SK-N-SH treated with all-trans-retinoic acid at 6 μM for 48 hours (cell line): ENCODE measurements at regions not wholly inside any gene's neighbourhood (a gene's known extent, or its start where the extent isn't known, plus 50 kb on each side); places are given as distances from the start of the nearest gene placed in this dataset.
"Not testable (repeated sequence)": the region's sequence is repeated elsewhere in the genome, so short reads cannot be mapped to it uniquely, and the experiment has no call there.

Experiments used
- ATAC-seq: fragments of 200-7000 bp; cut with Tn5 transposase; 3 replicates; pipeline ENCODE4 v1.9.1; 2020; ENCODE audit warnings: mild to moderate bottlenecking, moderate library complexity
- ARNTL ChIP-seq: fragments of 450-650 bp; formaldehyde crosslinking; IDR thresholded peaks from 2 replicates; pipeline ENCODE4 v1.5.0; 2020; ENCODE audit warnings: low read depth, mild to moderate bottlenecking, moderate library complexity, borderline replicate concordance
- BACH2 ChIP-seq: fragments of 250-450 bp; sonication (Bioruptor Pico); IDR thresholded peaks from 2 replicates; pipeline ENCODE4 v1.9.0; 2021; ENCODE audit warnings: mild to moderate bottlenecking, borderline replicate concordance
- CSDC2 ChIP-seq: fragments of 250-450 bp; sonication (Bioruptor Pico); IDR thresholded peaks from 2 replicates; pipeline ENCODE4 v1.5.0; 2020; ENCODE audit warnings: mild to moderate bottlenecking, moderate library complexity
- ESRRG ChIP-seq: fragments of 250-450 bp; sonication (Bioruptor Pico); IDR thresholded peaks from 2 replicates; pipeline ENCODE4 v1.6.1; 2021; ENCODE audit warnings: mild to moderate bottlenecking
- ISL1 ChIP-seq: fragments of 250-450 bp; sonication (Bioruptor Pico); IDR thresholded peaks from 2 replicates; pipeline ENCODE4 v2.1.2; 2022; ENCODE audit warnings: mild to moderate bottlenecking, moderate library complexity
- OSR1 ChIP-seq: fragments of 250-450 bp; sonication (Bioruptor Pico); IDR thresholded peaks from 2 replicates; pipeline ENCODE4 v1.8.0; 2022; ENCODE audit warnings: moderate library complexity, mild to moderate bottlenecking, inconsistent platforms
- PPARA ChIP-seq: fragments of 250-450 bp; sonication (Bioruptor Pico); IDR thresholded peaks from 2 replicates; pipeline ENCODE4 v1.5.0; 2020; ENCODE audit warnings: mild to moderate bottlenecking, borderline replicate concordance
- RARB ChIP-seq: fragments of 250-450 bp; sonication (Bioruptor Pico); IDR thresholded peaks from 2 replicates; pipeline ENCODE4 v1.8.0; 2021; ENCODE audit warnings: mild to moderate bottlenecking, moderate library complexity
- SNAI2 ChIP-seq: fragments of 250-450 bp; sonication (Bioruptor Pico); IDR thresholded peaks from 2 replicates; pipeline ENCODE4 v1.5.0; 2020; ENCODE audit warnings: mild to moderate bottlenecking, moderate library complexity
- TCF4 ChIP-seq: fragments of 250-450 bp; sonication (Bioruptor Pico); IDR thresholded peaks from 2 replicates; pipeline ENCODE4 v1.8.0; 2021; ENCODE audit warnings: mild to moderate bottlenecking, moderate library complexity, borderline replicate concordance
- ZC3H10 ChIP-seq: fragments of 250-450 bp; sonication (Bioruptor Pico); IDR thresholded peaks from 2 replicates; pipeline ENCODE4 v1.5.1; 2021; ENCODE audit warnings: mild to moderate bottlenecking, moderate library complexity
- ZFP3 ChIP-seq: fragments of 250-450 bp; sonication (Bioruptor Pico); IDR thresholded peaks from 2 replicates; pipeline ENCODE4 v1.5.0; 2020; ENCODE audit warnings: mild to moderate bottlenecking, moderate library complexity
- ZFP30 ChIP-seq: fragments of 450-650 bp; formaldehyde crosslinking; IDR thresholded peaks from 2 replicates; pipeline ENCODE4 v1.5.0; 2022; ENCODE audit warnings: mild to moderate bottlenecking, moderate library complexity
- ZNF565 ChIP-seq: fragments of 450-650 bp; formaldehyde crosslinking; conservative IDR thresholded peaks from 2 replicates; pipeline ENCODE4 v1.5.0; 2020; ENCODE audit warnings: low read depth, mild to moderate bottlenecking, moderate library complexity
- ZNF70 ChIP-seq: fragments of 450-650 bp; formaldehyde crosslinking; IDR thresholded peaks from 2 replicates; pipeline ENCODE4 v1.5.0; 2020; ENCODE audit warnings: mild to moderate bottlenecking, moderate library complexity
- ZNF8 ChIP-seq: fragments of 450-650 bp; formaldehyde crosslinking; IDR thresholded peaks from 2 replicates; pipeline ENCODE4 v1.5.0; 2020; ENCODE audit warnings: mild to moderate bottlenecking, moderate library complexity
- TF ChIP-seq, protein P1 (sequence below): fragments of 250-450 bp; sonication (Bioruptor Pico); IDR thresholded peaks from 2 replicates; pipeline ENCODE4 v1.5.0; 2020; ENCODE audit warnings: mild to moderate bottlenecking, moderate library complexity
- TF ChIP-seq, protein P2 (sequence below): fragments of 250-450 bp; sonication (Bioruptor Pico); IDR thresholded peaks from 2 replicates; pipeline ENCODE4 v1.8.0; 2021; ENCODE audit warnings: low read depth, mild to moderate bottlenecking, moderate library complexity, borderline replicate concordance
- TF ChIP-seq, protein P3 (sequence below): fragments of 250-450 bp; sonication (Bioruptor Pico); IDR thresholded peaks from 2 replicates; pipeline ENCODE4 v1.5.1; 2021; ENCODE audit warnings: mild to moderate bottlenecking, moderate library complexity
- TF ChIP-seq, protein P4 (sequence below): fragments of 250-450 bp; sonication (Bioruptor Pico); IDR thresholded peaks from 2 replicates; pipeline ENCODE4 v1.8.0; 2020; ENCODE audit warnings: mild to moderate bottlenecking, moderate library complexity, borderline replicate concordance
- TF ChIP-seq, protein P5 (sequence below): fragments of 250-450 bp; sonication (Bioruptor Pico); IDR thresholded peaks from 2 replicates; pipeline ENCODE4 v1.5.1; 2020; ENCODE audit warnings: low read depth, mild to moderate bottlenecking, moderate library complexity

DNA sequence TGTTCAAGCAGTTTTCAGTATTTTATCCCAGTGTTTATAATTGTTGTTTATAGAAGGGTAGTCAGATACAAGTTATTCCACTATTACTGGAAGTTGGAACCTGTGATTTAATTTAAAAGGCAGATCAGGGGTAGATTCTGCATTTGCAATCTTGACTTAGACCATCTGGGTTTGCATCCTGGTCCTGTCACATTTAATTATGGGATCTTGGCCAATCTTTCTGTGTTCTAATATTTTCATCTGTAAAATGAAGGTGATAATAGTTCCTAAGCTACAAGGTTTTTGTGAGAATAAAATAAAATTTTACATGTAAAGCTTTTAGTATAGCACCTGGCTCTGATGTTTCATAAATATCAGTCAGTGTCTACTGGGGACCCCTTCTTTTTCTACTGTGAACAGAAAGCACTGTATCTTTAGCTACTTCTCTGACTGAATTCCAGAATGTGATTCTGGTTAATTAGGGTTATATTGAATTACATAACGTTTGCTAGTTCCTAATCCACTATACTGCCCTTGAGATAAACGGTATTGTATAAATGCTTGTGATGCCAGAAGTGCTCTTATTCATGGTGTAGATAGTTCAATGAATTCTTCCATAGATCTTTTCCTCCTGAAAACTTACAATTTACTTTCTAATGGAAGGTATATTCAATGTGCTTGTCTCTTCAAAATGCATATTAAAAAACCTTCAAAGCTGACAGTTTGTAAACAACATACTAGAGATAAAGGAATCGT is 131.0 kb downstream of the KCNK1 start:
- TF ChIP-seq, protein P1, sequence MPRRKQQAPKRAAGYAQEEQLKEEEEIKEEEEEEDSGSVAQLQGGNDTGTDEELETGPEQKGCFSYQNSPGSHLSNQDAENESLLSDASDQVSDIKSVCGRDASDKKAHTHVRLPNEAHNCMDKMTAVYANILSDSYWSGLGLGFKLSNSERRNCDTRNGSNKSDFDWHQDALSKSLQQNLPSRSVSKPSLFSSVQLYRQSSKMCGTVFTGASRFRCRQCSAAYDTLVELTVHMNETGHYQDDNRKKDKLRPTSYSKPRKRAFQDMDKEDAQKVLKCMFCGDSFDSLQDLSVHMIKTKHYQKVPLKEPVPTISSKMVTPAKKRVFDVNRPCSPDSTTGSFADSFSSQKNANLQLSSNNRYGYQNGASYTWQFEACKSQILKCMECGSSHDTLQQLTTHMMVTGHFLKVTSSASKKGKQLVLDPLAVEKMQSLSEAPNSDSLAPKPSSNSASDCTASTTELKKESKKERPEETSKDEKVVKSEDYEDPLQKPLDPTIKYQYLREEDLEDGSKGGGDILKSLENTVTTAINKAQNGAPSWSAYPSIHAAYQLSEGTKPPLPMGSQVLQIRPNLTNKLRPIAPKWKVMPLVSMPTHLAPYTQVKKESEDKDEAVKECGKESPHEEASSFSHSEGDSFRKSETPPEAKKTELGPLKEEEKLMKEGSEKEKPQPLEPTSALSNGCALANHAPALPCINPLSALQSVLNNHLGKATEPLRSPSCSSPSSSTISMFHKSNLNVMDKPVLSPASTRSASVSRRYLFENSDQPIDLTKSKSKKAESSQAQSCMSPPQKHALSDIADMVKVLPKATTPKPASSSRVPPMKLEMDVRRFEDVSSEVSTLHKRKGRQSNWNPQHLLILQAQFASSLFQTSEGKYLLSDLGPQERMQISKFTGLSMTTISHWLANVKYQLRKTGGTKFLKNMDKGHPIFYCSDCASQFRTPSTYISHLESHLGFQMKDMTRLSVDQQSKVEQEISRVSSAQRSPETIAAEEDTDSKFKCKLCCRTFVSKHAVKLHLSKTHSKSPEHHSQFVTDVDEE (CRISPR knock-in tag): peak; percentile 69; the same call in 1 of the 2 replicates
- no peak for TF ChIP-seq SNAI2 (CRISPR knock-in tag)
- TF ChIP-seq BACH2: no peak
- TF ChIP-seq ISL1 (CRISPR knock-in tag): peak; percentile 78
- TF ChIP-seq TCF4 (CRISPR knock-in tag): peak; percentile 57; the same call in 1 of the 2 replicates
- TF ChIP-seq, all 23 proteins: peak for 3
- no peak for ATAC-seq

DNA sequence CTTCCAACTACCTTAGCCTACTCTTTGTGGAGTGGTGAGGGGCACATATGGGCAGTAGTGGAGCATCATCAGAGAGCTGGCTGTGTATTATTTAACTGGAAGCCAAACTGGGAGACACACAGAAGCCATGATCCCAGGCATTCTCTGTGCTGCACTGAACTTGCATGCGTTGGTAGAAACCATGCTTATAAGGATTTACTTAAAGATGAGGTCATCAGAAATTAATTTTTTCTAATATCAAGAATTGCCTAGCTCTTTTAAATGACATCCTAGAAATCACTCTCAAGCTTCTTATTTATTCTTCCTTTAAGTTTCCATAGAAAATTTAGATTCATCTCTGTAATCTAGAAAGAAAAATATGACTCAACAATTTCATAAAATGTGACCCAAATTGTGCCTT is 136.2 kb downstream of the KCNK1 start:
- no peak for TF ChIP-seq RARB (CRISPR knock-in tag)
- no peak for TF ChIP-seq SNAI2 (CRISPR knock-in tag)
- TF ChIP-seq, protein P2, sequence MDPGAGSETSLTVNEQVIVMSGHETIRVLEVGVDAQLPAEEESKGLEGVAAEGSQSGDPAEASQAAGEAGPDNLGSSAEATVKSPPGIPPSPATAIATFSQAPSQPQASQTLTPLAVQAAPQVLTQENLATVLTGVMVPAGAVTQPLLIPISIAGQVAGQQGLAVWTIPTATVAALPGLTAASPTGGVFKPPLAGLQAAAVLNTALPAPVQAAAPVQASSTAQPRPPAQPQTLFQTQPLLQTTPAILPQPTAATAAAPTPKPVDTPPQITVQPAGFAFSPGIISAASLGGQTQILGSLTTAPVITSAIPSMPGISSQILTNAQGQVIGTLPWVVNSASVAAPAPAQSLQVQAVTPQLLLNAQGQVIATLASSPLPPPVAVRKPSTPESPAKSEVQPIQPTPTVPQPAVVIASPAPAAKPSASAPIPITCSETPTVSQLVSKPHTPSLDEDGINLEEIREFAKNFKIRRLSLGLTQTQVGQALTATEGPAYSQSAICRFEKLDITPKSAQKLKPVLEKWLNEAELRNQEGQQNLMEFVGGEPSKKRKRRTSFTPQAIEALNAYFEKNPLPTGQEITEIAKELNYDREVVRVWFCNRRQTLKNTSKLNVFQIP (CRISPR knock-in tag): no peak
- no peak for TF ChIP-seq TCF4 (CRISPR knock-in tag)
- no peak for TF ChIP-seq ESRRG
- TF ChIP-seq ZNF8: no peak
- no peak for TF ChIP-seq ZNF70
- no peak for TF ChIP-seq ARNTL (CRISPR knock-in tag)
- no peak for TF ChIP-seq CSDC2
- TF ChIP-seq, protein P3, sequence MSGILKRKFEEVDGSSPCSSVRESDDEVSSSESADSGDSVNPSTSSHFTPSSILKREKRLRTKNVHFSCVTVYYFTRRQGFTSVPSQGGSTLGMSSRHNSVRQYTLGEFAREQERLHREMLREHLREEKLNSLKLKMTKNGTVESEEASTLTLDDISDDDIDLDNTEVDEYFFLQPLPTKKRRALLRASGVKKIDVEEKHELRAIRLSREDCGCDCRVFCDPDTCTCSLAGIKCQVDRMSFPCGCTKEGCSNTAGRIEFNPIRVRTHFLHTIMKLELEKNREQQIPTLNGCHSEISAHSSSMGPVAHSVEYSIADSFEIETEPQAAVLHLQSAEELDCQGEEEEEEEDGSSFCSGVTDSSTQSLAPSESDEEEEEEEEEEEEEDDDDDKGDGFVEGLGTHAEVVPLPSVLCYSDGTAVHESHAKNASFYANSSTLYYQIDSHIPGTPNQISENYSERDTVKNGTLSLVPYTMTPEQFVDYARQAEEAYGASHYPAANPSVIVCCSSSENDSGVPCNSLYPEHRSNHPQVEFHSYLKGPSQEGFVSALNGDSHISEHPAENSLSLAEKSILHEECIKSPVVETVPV: no peak
- TF ChIP-seq OSR1: no peak
- no peak for ATAC-seq

DNA sequence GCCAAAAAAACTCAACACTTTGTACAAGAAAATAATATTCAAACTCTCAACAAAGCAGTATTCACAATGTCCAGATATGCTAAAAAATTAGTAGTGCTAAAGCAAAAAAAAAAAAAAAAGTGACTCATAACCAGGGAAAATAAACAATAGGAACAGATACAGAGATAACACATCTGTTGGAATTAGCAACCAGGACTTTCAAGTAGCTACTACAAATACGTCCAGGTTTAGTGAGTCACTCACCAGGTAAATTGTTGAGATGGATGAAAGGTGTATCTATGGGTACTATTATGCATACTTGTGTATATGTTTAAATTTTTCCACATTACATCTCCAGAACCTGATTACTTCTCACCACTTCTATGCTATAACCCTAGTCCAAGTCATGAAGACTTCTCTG is 144.8 kb upstream of the SLC35F3 start:
- no peak for ATAC-seq
- TF ChIP-seq ZFP30 (CRISPR knock-in tag) (no peak), PPARA (no peak), BACH2 (no peak), OSR1 (no peak), ZC3H10 (no peak), ESRRG (no peak), ZFP3 (CRISPR knock-in tag) (no peak), ZNF8 (no peak), ZNF70 (no peak), RARB (CRISPR knock-in tag) (no peak), TCF4 (CRISPR knock-in tag) (no peak), ARNTL (CRISPR knock-in tag) (no peak), ZNF565 (no peak)
- TF ChIP-seq, protein P4, sequence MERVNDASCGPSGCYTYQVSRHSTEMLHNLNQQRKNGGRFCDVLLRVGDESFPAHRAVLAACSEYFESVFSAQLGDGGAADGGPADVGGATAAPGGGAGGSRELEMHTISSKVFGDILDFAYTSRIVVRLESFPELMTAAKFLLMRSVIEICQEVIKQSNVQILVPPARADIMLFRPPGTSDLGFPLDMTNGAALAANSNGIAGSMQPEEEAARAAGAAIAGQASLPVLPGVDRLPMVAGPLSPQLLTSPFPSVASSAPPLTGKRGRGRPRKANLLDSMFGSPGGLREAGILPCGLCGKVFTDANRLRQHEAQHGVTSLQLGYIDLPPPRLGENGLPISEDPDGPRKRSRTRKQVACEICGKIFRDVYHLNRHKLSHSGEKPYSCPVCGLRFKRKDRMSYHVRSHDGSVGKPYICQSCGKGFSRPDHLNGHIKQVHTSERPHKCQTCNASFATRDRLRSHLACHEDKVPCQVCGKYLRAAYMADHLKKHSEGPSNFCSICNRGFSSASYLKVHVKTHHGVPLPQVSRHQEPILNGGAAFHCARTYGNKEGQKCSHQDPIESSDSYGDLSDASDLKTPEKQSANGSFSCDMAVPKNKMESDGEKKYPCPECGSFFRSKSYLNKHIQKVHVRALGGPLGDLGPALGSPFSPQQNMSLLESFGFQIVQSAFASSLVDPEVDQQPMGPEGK (CRISPR knock-in tag): no peak
- TF ChIP-seq, protein P5, sequence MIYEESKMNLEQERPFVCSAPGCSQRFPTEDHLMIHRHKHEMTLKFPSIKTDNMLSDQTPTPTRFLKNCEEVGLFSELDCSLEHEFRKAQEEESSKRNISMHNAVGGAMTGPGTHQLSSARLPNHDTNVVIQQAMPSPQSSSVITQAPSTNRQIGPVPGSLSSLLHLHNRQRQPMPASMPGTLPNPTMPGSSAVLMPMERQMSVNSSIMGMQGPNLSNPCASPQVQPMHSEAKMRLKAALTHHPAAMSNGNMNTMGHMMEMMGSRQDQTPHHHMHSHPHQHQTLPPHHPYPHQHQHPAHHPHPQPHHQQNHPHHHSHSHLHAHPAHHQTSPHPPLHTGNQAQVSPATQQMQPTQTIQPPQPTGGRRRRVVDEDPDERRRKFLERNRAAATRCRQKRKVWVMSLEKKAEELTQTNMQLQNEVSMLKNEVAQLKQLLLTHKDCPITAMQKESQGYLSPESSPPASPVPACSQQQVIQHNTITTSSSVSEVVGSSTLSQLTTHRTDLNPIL: no peak
- TF ChIP-seq, protein P3: no peak

DNA sequence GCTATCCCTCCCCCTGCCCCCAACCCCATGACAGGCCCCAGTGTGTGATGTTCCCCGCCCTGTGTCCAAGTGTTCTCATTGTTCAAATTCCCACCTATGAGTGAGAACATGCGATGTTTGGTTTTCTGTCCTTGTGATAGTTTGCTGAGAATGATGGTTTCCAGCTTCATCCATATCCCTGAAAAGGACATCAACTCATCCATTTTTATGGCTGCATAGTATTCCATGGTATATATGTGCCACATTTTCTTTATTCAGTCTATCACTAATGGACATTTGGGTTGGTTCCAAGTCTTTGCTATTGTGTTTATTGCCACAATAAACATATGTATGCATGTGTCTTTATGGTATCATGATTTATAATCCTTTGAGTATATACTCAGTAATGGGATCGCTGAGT is 140.2 kb upstream of the SLC35F3 start:
- not testable (repeated sequence) for ATAC-seq
